ENCODE measurements at regions not wholly inside any gene's neighbourhood (a gene's known extent, or its start where the extent isn't known, plus 50 kb on each side); places are given as distances from the start of the nearest gene placed in this dataset.

DNA sequence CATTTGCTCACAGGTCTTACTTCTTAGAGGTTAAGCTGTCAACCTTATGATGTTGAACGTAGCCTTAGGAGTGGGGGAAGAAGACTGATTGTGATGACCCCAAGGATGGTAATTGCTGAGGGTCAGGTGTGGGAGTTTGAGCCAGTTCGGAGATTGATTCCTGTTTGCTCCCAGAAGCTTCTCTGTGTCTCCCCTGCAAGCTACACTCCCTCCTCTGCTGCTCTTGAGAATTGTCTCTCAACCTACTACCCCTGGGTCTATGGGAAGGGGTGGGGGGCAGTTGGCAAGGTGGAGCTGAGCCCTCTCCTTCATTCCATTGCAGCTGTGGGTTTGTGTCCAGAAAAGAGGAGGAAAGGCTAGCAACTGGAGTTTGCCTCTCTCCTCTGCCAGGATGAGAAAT, 113.8 kb downstream of the PLEKHG1 start:
- ATAC-seq, result no peak

DNA sequence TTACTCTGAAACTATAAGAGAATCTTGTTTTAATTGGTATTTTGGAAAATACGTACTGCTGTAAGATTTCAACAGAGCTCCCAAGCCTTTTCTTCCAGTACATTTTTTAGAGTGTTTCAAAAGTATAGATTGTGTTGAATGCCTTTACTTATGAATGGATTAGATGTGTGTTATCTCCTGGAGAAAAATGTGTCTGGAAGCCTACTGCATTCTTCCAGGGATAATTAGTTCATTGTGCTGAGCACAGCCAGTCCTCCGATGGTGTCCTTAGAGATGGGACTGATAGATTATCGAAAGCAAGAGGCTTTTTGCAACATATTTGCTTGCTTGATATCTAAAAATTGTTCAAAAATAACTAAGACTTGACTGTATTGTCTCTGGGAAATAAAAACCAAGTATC, 114.2 kb downstream of the PLEKHG1 start:
- ATAC-seq, result no peak

DNA sequence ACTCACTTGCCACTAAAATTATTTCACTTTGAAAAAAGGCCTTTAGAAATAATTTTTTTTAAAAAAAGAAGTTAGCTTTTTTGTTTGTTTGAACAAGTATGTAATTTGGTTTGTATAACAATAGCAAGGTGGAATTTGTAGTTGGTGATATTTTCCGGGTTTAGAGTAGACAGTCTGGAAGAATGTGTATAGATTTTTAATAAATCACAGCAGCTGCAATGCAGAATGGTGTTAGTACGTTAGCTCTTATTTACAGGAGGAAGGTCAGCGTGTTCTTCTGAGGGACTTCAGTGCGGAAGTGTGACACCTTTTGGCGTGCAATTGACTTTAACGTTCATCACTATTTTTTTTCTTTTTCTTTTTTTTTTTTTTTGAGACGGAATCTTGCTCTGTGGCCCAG, 115.4 kb downstream of the PLEKHG1 start:
- ATAC-seq, result no peak

DNA sequence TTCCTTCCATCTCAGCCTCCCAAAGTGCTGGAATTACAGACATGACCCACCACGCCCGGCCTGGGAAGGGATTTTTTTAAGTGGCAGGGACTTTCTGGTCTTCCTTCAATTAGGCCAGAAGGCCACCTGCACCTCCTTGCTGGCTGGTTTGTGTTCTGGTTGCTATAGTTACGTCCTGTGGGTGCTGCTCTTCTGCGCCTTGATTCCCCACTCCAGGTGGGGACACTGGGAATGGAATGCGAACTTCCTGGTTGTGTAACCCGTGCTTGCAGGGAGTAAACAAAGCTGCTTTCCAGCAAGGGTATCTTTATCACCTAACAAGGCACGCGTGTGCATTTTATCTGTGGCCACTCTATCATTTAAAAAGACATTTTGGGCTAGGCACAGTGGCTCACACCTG, 117.7 kb downstream of the PLEKHG1 start:
- ATAC-seq, result no peak

DNA sequence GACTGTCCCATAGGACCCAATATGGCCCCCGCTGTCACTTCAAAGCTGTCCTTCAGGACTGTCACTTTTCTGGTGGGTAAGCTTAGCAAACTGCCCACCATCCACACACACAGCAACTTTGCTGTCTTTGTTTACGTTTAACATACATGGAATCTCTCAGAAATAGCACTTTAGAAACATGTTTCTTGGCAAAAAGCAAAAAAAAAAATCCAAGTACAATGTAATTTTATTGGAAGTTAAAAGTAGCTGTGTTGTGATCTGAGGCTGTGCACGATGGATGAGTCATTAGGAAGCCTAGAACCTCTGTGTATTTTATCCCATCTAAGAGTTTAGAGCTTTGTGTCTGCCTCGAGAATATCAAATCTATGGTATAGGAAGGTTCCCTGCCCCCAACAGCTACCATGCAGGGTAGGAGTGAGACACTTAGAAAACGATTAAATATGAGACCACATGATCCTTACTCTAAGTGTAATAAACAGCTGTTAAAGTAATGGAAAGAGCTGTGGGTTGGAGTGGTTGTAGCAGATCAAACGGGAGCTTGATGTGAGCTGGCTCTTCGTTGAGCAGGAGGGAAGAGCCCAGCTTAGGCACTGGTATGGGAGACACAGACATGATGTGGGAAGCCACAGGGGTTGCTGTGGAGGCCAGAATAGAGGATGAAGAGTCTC, 119.5 kb downstream of the PLEKHG1 start:
- ATAC-seq, result no peak

DNA sequence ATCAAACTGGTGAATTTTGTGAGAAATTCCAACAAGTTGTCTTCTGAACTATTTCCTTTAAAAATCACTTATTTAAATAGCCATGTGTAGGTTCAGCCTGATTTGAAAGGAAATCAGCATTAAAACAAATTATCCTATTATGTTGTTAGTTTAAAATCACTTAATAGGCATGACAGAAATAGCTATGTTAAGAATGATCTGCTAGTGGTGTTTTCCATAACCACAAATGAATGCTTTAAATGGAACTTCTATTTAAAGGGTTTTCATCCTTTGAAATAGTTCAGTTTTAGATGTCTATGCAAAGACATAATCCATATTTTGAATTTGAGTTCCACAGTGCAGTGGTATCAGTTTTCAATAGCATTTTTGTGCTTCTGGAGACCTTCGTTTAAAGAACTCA, 120.1 kb downstream of the PLEKHG1 start:
- no peak for ATAC-seq

DNA sequence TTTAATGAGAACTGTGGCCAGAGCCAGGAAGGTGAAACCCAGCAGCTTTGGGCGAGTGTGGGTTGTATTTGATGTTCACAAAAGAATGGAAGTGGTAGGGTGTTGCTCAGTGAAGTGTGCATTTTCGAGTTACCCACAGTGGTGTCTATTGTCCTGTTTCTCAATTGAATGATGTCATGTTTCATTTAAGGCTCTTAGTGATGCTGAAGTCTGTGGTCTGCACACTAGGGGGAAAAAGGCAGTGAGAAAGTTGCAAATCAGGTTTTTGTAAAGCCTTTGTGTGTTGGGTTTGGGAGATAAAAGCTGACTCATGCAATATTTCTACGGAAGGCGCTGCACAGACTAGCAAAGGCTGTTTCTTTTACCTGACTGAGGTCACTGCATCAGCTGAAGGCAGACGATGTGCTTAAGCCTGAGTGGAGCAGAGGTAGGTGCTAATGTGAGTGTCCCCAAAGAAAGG, 121.1 kb downstream of the PLEKHG1 start:
- ATAC-seq, result peak; percentile 91

DNA sequence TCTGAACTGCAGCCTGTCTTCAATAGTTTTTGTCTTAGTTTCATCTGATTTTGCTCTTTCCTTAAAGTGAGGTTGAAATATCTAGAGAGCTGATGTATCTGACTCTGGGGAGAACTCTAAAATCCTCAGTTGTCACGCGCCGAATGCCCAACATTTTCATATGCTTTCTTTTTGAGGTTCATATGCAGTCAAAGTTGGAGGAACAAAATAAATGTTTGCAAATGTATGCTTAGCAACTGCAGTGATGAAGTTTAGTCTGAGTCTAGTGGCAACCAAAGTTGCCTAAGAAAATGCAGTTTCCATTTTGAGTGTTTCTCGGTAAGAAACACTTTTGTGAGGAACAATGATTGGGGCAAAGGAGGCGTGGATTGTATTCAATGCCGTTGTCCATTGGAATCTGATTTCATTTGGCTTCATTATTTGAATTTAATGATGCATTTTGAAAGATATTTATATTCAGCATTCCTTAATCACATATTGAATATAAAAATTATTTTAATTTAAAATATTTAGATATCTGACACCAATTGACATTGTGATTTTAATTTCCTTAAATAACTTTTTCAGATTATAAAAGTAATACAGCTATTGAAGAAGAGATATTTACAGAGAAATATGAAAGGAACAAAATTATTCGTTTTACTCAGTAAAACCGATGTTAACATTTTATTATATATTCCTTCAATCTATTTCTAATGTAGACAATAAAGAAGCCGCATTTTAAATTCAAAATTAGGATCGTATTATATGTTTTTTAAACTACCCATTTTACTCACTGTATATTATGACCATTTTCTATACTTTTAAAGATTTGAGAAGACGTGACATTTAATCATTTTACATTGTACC, 122.0 kb downstream of the PLEKHG1 start:
- no peak for ATAC-seq

DNA sequence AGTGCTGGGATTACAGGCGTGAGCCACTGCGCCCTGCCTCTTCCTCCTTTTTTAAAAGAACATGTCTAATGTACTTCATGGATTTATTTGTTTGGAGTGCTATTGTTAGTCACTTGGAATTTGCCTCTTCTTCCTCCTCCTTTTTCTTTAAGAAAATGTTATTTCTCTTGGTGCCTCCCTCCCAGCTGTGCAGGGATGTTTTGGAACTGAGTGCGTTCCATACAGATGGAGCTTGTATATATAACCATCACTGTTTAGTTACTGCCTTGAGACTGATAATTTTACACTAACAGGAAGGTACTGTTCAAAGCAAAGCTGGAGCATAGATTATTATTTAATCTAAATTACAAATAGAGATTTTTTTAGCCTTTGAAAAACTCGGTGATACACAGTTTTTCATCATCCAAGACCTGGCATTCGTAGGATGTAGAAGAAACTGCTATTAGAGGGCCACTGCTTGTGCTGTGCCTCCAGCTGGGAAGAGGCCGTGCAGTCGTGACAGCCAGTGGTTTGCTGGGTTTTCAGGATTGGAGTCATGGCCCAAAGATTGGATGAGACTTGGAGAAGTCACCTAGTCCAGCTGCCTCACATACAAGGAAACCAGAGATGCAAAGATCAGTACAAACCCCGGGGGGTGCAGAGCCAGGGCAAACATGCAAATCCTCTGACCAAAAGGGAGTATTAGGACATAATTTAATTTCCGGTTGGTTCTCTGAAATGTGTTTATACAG, 123.1 kb downstream of the PLEKHG1 start:
- no peak for ATAC-seq

DNA sequence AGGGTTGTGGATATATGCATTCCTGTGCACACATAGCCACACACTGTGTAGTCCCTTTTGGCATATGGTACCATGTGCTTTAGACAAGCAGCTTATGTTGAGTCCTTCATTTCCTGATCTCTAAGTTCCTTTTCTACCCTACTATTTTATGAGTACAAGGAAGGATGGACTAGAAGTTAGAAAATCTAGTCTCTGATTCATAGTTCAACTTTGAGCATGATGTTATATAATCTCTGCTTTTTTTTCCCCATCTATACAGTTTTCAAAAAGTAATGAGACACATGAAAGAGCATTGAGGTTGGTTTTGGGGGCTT, 123.6 kb downstream of the PLEKHG1 start:
- no peak for ATAC-seq

DNA sequence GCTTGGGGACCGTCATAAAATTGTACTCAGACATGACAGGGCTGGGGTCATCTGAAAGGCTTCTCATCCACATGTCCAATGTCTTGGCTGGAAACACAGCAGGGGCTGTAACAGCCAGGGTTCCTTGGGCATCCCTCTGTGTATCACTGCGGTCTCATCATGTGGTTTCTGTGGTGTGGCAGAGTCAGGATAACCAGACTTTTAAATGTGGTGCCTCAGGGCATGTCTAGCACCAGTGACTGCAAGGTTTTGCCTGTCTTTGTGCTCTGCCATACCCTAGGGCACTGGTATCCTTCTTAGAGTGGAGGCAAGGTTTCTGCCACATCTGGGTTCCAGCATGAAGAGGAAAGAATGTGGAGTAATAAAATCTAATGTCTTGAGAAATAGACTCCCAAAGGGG, 124.2 kb downstream of the PLEKHG1 start:
- ATAC-seq, result no peak

DNA sequence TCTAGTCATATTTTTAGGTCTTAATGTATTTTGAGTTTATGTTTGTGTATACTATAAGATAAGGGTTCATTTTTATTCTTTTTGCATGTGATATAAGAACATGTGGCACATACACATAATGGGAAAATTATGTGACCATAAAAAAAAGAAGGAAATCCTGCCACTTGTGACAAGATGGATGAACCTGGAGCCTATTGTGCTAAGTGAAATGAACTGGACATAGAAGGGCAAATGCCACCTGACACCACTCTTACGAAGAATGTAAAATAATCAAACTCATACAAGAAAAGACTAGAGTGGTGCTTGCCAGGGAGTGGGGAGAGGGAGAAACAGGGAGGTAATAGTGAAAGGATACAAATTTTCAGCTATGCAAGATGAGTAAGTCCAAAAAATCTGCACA, 126.1 kb downstream of the PLEKHG1 start:
- ATAC-seq, result no peak

DNA sequence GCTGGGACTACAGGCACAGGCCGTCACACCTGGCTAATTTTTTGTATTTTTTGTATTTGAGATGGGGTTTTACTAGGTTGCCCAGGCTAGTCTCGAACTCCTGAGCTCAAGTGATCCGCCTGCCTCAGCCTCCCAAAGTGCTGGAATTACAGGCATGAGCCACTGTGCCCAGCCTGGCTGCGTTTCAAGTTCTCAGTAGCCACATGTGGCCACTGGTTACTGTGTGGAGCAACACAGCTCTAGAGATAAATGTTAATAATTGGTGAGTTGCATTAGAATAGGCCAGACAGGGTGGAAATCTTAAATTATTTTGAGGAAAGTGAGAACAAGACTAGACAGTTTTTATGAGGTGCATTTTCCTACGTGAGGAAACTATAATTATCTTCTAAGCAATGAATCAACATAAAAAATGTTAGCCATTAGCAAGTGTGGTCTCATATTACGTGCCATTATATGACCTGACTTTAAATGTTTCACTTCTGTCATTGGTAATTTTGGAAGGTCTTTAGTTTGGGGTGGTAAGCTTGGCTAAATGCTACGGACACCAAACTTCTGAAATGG, 129.6 kb downstream of the PLEKHG1 start:
- ATAC-seq, result no peak

DNA sequence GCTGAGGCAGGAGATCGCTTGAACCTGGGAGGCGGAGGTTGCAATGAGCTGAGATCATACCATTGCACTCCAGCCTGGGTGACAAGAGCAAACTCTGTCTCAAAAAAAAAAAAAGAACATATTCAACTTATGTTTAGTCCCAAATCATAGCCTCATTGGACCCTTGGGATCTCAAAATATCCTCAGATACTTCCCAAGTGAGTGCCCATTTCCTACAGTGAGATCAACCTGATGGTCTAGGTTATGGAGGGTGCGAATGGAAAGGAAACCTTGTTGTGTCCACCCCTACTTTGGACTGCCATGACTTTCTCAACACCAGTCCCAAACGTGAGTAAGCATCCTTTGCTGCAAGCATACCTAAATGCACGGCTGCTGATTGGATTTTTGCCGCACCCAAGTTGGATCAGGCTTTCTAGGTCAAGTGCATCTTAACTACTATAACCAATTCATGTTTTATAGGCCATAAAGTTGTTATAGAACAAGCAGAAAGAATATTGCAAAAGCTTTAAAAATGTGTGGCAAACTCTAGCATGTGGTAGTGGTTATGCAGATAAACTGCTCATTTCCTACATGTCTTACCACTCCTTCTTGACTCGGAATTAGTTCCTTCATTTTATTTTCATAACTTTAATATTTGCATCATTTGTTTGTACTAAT, 131.2 kb downstream of the PLEKHG1 start:
- ATAC-seq, result no peak

DNA sequence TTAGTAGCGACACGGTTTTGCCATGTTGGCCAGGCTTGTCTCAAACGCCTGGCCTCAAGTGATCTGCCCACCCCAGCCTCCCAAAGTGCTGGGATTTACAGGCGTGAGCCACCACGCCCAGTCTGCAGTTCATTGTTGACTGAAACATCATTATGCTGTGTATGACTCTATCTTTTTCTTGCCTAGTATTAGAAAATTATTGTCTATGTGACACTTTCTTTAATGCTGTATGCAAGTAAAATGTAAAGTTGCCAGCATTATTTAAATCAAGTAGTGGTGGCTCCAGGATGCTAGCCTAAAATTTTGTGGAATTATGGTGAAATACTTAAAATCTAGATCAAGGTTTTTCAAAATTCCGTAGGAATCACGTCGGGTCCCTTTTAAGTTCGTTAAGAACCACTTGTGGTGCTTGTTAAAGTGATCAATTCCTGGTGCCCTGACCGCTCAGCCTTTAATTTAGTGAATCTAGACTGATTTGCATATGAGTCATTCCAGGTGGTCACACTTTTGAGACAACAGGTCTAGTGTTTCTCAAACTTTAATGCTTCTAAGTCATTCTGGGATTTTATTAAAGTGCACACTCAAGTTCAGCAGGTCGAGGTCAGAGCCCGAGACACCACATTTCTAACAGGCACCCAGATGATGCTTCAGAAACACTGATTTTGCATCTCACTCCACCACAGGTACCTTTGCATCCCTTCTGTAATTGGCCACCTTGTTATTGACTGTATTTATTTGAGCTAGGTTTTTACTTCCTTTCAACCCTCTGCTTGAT, 132.6 kb upstream of the MTHFD1L start:
- no peak for ATAC-seq

DNA sequence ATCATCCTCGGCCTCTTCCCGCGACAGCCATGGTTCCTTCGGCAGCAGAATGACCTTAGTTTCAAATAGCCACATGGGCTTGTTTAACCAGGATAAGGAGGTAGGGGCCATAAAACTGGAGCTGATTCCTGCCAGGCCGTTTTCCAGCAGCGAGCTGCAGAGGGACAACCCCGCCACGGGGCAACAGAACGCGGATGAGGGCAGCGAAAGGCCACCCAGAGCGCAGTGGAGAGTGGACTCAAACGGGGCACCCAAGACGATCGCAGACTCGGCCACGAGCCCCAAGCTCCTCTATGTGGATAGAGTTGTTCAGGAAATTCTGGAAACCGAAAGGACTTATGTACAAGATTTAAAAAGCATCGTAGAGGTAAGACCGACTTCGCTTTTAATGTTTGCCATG, 131.8 kb upstream of the MTHFD1L start:
- no peak for ATAC-seq

DNA sequence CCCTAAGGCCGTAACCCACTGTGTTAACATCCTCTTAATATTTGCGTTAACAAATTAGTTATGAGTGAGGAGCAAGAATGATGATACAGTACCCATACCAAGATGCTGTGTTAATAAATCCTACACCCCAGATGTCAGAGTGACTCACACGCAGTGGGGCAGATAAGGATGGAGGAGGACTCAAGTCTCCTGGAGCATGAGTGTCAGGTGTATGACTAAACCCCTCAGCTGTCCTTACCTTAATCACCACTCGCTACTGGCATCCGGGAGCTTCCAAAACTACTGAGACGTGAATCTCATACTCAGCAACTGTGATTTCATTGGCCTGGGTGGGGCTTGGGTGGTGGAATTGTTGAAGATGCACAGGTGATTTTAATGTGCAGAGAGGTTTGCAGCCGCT, 131.3 kb upstream of the MTHFD1L start:
- ATAC-seq, result peak; percentile 79

DNA sequence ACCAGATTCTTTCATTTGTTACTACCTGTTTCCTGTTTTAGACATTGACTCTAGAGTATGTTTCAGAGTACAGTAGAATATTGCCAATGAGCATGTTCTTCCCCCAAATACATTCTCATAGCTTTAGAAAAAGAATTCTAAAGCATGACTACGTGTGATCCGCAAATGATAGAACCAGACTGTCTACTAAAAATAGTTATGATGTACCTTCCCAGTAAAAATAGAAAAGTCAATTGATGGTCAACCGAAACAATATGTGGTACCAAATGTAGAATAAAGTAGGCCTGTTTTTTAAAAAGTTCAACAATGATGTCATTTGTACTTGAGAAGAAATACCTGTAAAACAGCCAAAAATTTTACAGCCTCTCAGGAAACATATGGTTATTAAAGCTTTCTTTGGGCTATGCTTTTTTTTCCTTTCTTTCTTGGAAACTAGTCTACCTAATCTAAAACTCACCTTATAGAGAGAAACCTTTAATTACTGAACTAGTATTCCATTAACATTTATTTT, 130.1 kb upstream of the MTHFD1L start:
- ATAC-seq, result no peak

DNA sequence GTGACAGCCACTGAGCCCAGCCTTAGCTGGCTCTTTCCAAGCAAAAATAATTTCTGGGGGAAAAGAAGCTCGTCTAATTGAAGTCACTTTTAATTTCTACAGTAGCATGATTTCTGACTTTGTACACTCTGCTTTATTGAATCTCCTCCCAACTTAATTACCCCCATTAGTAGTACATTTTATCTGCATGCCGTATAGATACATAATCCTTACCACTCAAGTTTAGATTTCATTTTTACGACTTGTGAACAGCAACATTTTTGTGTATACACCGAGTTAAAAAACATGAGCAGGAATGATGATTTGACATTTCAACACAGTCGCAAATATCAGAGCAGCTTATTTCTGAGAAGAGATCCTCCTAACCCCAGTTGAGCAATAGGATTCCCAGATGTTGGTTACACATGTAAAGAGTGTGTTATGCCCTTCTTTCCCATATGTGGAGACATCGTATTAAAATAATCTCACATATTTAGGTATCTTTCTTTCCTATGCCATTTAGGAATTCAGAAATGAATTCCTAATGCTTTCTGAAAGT, 127.3 kb upstream of the MTHFD1L start:
- ATAC-seq, result no peak

DNA sequence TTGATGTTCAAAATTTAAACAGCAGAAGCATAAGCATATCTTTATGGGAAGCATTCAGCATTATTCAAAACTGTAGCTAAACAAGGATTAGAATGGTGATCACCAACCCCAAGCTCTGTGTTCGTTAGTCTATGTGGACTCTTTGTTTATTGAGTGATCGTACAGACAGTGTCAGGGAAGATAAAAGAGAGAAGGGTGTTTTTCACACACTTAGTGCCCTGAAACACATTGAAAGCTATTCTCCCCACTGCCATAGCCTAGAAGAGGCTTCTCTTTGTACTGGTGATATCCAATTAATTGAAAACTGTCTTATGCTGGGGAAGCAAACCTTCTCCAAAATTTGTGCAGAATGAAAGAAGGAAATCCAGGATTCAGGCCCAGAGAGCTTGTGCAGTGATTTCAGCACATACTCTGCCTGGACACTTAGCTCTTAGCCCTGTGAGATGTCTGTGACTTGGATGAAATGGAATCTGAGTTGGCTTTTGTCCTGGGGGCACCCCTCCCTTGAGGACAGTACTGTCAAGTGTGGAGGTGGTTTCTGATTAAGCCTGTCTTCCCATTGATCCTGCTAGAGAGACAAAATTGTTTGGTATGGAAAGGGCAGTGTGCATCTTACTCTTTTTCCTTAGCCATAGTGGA, 125.7 kb upstream of the MTHFD1L start:
- peak; percentile 25 for ATAC-seq

DNA sequence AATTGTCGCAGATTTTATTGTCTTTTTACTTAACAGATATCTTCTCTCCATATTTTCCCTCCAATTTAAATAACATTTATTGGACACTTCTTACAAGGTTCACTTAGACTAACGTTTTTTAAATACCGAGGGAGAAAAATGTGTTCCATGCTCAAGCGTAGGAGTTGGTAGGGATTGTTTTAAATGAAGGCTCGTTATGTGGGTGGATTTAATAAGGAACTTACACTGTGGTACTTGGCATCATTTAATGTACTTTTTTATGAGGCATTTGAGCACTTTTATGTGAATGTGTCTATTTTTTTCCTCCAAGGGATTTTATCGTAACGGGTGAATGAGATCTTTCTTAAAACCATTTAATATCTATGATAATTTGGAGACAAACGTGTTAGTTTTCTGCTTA, 125.0 kb upstream of the MTHFD1L start:
- ATAC-seq, result no peak
